ENCODE measurements at regions not wholly inside any gene's neighbourhood (a gene's known extent, or its start where the extent isn't known, plus 50 kb on each side); places are given as distances from the start of the nearest gene placed in this dataset.

DNA sequence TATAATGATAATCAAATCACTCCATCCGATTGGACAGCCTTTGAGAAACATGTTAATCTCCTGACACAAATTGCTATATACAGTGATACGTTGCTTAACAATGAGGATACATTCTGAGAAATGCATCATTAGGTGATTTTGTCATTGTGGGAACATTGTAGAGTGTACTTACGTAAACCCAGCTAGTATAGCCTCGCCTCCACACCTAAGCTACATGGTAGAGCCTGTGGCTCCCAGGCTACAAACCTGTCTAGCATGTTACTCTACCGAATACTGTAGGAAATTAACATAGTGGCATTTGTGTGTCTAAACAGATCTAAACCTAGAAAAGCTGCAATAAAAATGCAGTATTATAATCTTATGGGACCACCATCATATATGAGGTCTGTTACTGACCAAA lies 128.6 kb upstream of the PWP1 start:
- Histone ChIP-seq H3K4me3 (no peak overlapping the region), H3K27me3 (no peaks in the 10 kb centered on the region), H3K36me3 (no peaks in the 10 kb centered on the region), H3K4me1 (peaks cover 18% of the 10 kb centered on the region), H3K9me3 (no peaks in the 10 kb centered on the region), H3K27ac (no peak overlapping the region)
- DNase-seq (ENCODE audit: low spot score in 2 of 2) = no peak
- WGBS = 82% methylated on average over 5 of the region's 5 CpGs
- TF ChIP-seq POLR2AphosphoS5 (IDR thresholded peaks at IDR 0.05) = no peak
- no peak for TF ChIP-seq CTCF (IDR thresholded peaks at IDR 0.05)

DNA sequence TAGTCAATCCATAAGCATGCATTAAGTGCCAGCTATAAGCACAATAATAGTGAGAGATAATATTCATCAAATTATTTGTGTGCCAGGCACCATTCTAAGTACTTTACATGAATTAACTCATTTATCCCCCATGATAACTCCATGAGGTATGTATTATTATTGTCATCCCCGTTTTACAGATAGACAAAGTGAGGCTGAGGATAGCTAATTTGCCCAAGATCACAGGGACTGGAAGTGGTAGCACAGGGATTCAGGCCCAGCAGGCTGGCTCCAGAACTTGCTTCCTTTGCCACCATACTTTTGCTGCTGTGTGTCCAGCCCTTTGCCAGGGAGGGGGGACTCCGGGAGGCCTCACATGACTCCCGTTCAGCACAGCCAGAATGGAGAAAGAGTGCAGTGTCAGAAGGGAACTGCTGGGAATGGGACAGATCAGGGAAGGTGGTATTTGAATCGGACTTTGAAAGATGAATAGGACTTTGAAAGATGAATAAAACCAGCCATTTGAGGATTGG lies 128.0 kb upstream of the PWP1 start:
- no peak overlapping the region for H3K4me3 ChIP-seq
- no peaks in the 10 kb centered on the region for H3K36me3 ChIP-seq
- no peaks in the 10 kb centered on the region for H3K9me3 ChIP-seq
- no peak for DNase-seq (ENCODE audit: low spot score in 2 of 2)
- 79% methylated on average over 4 of the region's 4 CpGs for WGBS
- TF ChIP-seq EP300 (IDR thresholded peaks at IDR 0.05) (no peak), POLR2A (IDR thresholded peaks at IDR 0.05) (no peak), CTCF (IDR thresholded peaks at IDR 0.05) (no peak), POLR2AphosphoS5 (IDR thresholded peaks at IDR 0.05) (no peak)
- no peak overlapping the region for H3K27ac ChIP-seq
- no peaks in the 10 kb centered on the region for H3K27me3 ChIP-seq
- peaks cover 18% of the 10 kb centered on the region for H3K4me1 ChIP-seq

DNA sequence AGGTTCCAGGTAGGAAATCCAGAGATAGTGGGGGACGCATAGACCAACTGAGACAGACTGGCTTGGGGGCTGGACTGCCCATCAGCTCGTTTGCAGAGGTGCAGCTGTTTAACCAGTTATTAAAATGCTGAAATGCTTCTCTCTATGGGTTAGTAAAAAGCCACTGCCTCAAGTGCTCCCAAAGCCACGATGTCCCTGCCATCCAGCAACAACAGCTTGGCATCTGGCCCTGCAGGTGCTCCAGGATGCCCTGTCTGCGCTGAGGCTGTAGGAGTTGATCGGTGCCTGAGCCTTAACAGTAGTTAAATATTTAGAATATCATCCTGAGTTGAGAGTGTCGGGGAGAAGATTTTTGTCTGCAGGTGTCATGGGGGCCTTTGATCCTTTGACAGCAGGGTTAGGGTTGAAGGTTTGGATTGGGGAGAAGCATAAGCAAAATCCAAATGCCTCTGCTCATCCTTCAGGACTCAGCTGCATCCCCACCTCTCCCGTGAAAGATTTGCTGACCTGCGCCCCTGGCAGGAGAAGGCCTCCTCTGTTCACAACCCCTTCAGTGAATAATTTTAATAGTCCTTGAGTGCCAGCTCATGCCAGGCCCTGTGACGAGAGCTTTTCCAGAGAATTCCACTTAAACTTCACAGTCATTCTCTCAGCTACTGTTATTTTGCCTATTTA lies 127.3 kb upstream of the PWP1 start:
- H3K27ac ChIP-seq = no peak overlapping the region
- no peak overlapping the region for H3K4me3 ChIP-seq
- WGBS = 78% methylated on average over 9 of the region's 9 CpGs
- H3K27me3 ChIP-seq = no peaks in the 10 kb centered on the region
- no peak for DNase-seq (ENCODE audit: low spot score in 2 of 2)
- no peaks in the 10 kb centered on the region for H3K36me3 ChIP-seq
- TF ChIP-seq EP300 (IDR thresholded peaks at IDR 0.05) (no peak), POLR2A (IDR thresholded peaks at IDR 0.05) (no peak), POLR2AphosphoS5 (IDR thresholded peaks at IDR 0.05) (no peak), CTCF (IDR thresholded peaks at IDR 0.05) (no peak)
- no peaks in the 10 kb centered on the region for H3K9me3 ChIP-seq
- H3K4me1 ChIP-seq = peaks cover 18% of the 10 kb centered on the region

- H3K27me3 ChIP-seq = no peaks in the 10 kb centered on the region
- peaks cover 18% of the 10 kb centered on the region for H3K4me1 ChIP-seq
- H3K4me3 ChIP-seq = no peak overlapping the region
- no peaks in the 10 kb centered on the region for H3K9me3 ChIP-seq
- H3K36me3 ChIP-seq = no peaks in the 10 kb centered on the region
- 54% methylated on average over 5 of the region's 5 CpGs for WGBS
- TF ChIP-seq POLR2AphosphoS5 (IDR thresholded peaks at IDR 0.05) (no peak), CTCF (IDR thresholded peaks at IDR 0.05) (no peak), EP300 (IDR thresholded peaks at IDR 0.05) (no peak), POLR2A (IDR thresholded peaks at IDR 0.05) (no peak)
- no peak for DNase-seq (ENCODE audit: low spot score in 2 of 2)
- no peak overlapping the region for H3K27ac ChIP-seq
Measured at GRCh38 chr12:107558816-107559382, 126.7 kb upstream of the PWP1 start.

- 54% methylated on average over 7 of the region's 7 CpGs for WGBS
Measured at GRCh38 chr12:107560165-107560898, 125.3 kb upstream of the PWP1 start.

More at GRCh38 chr12:107560165-107560898, 125.3 kb upstream of the PWP1 start:
- TF ChIP-seq CTCF (IDR thresholded peaks at IDR 0.05) = no peak
- TF ChIP-seq POLR2A (IDR thresholded peaks at IDR 0.05) = no peak
- no peak for TF ChIP-seq POLR2AphosphoS5 (IDR thresholded peaks at IDR 0.05)
- no peak for TF ChIP-seq EP300 (IDR thresholded peaks at IDR 0.05)
- DNase-seq (ENCODE audit: low spot score in 2 of 2) = no peak
- no peak overlapping the region for H3K4me3 ChIP-seq
- H3K36me3 ChIP-seq = no peaks in the 10 kb centered on the region
- H3K27me3 ChIP-seq = no peaks in the 10 kb centered on the region
- H3K4me1 ChIP-seq = peaks cover 18% of the 10 kb centered on the region
- no peak overlapping the region for H3K27ac ChIP-seq
- no peaks in the 10 kb centered on the region for H3K9me3 ChIP-seq
